K562 (cell line): ENCODE measurements at regions not wholly inside any gene's neighbourhood (a gene's known extent, or its start where the extent isn't known, plus 50 kb on each side); places are given as distances from the start of the nearest gene placed in this dataset.

Source experiments
- ATAC-seq: fragments of 200-7000 bp; cut with Tn5 transposase; 3 replicates; pipeline ENCODE4 v1.9.1; 2020; ENCODE audit warnings: moderate library complexity
- BruUV-seq: library from RNA; stranded (reverse); fragments of 400-500 nt; replicated peaks from 2 replicates; lab custom pipeline; 2021; lab: Mats Ljungman, UMichigan
- CTCF ChIA-PET: fragments of 300-600 bp; formaldehyde crosslinking; extraction: SDS; loops from one replicate; lab custom pipeline; 2021; ENCODE audit warnings: low intra/inter-chr PET ratio; lab: Yijun Ruan, JAX
- POLR2A ChIA-PET: fragments of 300-600, 350-650 bp; sonication (Branson Sonifier 250); formaldehyde crosslinking; extraction: SDS; loops from one replicate; lab custom pipeline; 2021; ENCODE audit warnings: antibody characterized with exemption, inconsistent platforms; lab: Yijun Ruan, JAX
- DNase-seq, 4 experiments: peaks; one replicate each; pipeline versions ENCODE4 v3.0.0 to v3.0.0-alpha.2; 2011 to 2018; ENCODE audit warnings: low spot score in 3 of 4, mixed read lengths in 3 of 4; ENCODE audit errors: extremely low read depth in 1 of 4
- FAIRE-seq: peaks from 2 replicates; lab custom pipeline; 2011; peaks lifted over from hg19 to GRCh38; lab: Jason Lieb, UNC
- H2AFZ ChIP-seq: 2 replicates; pipeline ENCODE4 v1.6.0; 2011; ENCODE audit warnings: low read depth, low read length, control low read depth, inconsistent platforms
- H3K27ac ChIP-seq: fragments of 200-600 bp; 3 replicates; pipeline ENCODE4 v1.8.0; 2011; ENCODE audit warnings: low read depth, mild to moderate bottlenecking, control low read depth, inconsistent platforms, low read length, moderate library complexity, mixed read lengths; ENCODE audit errors: extremely low read depth
- H3K27me3 ChIP-seq, 2 experiments: fragments of 300-600 bp in 1 of 2; 2 replicates in 1 of 2; 3 replicates in 1 of 2; pipeline versions ENCODE4 v1.6.0 to v1.8.0; 2011; ENCODE audit warnings: inconsistent platforms in 2 of 2, low read length in 2 of 2, mild to moderate bottlenecking in 1 of 2, mixed read lengths in 1 of 2, moderate library complexity in 1 of 2; ENCODE audit not compliant: control insufficient read depth in 2 of 2, insufficient read depth in 2 of 2
- H3K36me3 ChIP-seq: fragments of 300-600 bp; 3 replicates; pipeline ENCODE4 v1.8.0; 2011; ENCODE audit warnings: mild to moderate bottlenecking, low read length, inconsistent platforms; ENCODE audit not compliant: control insufficient read depth, insufficient read depth
- H3K4me1 ChIP-seq, 2 experiments: fragments of 200-600 bp in 1 of 2; replicated peaks in 1 of 2; 2 replicates in 1 of 2; 3 replicates in 1 of 2; pipeline versions ENCODE4 v1.5.1 to v1.8.0; 2011; ENCODE audit warnings: inconsistent platforms in 2 of 2, low read length in 2 of 2, mild to moderate bottlenecking in 1 of 2, mixed read lengths in 1 of 2, moderate library complexity in 1 of 2; ENCODE audit not compliant: control insufficient read depth in 2 of 2, insufficient read depth in 2 of 2
- H3K4me2 ChIP-seq: 2 replicates; pipeline ENCODE4 v1.6.1; 2011; ENCODE audit warnings: low read length, control low read depth, inconsistent platforms, mixed read lengths; ENCODE audit not compliant: insufficient read depth
- H3K4me3 ChIP-seq: fragments of 200-600 bp; sonication (generic), shearing (Covaris generic); 2 replicates; pipeline ENCODE4 v1.5.1; 2016; ENCODE audit warnings: control low read depth, inconsistent platforms
- H3K79me2 ChIP-seq: fragments of 200-600 bp; 3 replicates; pipeline ENCODE4 v1.8.0; 2011; ENCODE audit warnings: low read length, inconsistent platforms; ENCODE audit not compliant: control insufficient read depth, insufficient read depth
- H3K9ac ChIP-seq, 2 experiments: 2 replicates each; pipeline versions ENCODE4 v1.6.0 to v1.6.1; 2011; ENCODE audit warnings: low read depth in 2 of 2, low read length in 2 of 2, control low read depth in 1 of 2, inconsistent platforms in 1 of 2, mild to moderate bottlenecking in 1 of 2, mixed read lengths in 1 of 2; ENCODE audit not compliant: insufficient read depth in 1 of 2
- H3K9me1 ChIP-seq: one replicate; pipeline ENCODE4 v1.6.0; 2011; ENCODE audit warnings: inconsistent platforms, mild to moderate bottlenecking, low read length, moderate library complexity; ENCODE audit not compliant: control insufficient read depth, insufficient read depth
- H3K9me3 ChIP-seq: replicated peaks from 2 replicates; pipeline ENCODE4 v1.5.1; 2011; ENCODE audit warnings: low read depth, low read length, inconsistent platforms; ENCODE audit not compliant: control insufficient read depth, insufficient read depth
- H4K20me1 ChIP-seq: replicated peaks from 2 replicates; pipeline ENCODE4 v1.6.1; 2011; ENCODE audit warnings: low read length, inconsistent platforms, mixed read lengths; ENCODE audit not compliant: control insufficient read depth, insufficient read depth
- CTCF ChIP-seq, 3 experiments: IDR thresholded peaks in 2 of 3; conservative IDR thresholded peaks in 1 of 3; 2 replicates each; pipeline ENCODE4 v1.5.1; 2011 to 2012; ENCODE audit warnings: low read length in 3 of 3, mild to moderate bottlenecking in 3 of 3, control low read depth in 2 of 3, improper control_type of control experiment in 1 of 3, inconsistent platforms in 1 of 3, low read depth in 1 of 3, mixed read lengths in 1 of 3, moderate library complexity in 1 of 3; ENCODE audit not compliant: insufficient read depth in 2 of 3
- DNMT1 ChIP-seq: fragments of 450-650 bp; IDR thresholded peaks from 2 replicates; pipeline ENCODE4 v1.6.1; 2016; ENCODE audit warnings: antibody characterized with exemption, mild to moderate bottlenecking
- GATAD2A ChIP-seq: fragments of 450-650 bp; IDR thresholded peaks from 2 replicates; pipeline ENCODE4 v1.6.1; 2017
- KAT7 ChIP-seq: sonication (generic); formaldehyde crosslinking; IDR thresholded peaks from 2 replicates; pipeline ENCODE4 v1.8.0; 2022; ENCODE audit warnings: missing genetic modification reagents, mild to moderate bottlenecking, borderline replicate concordance
- PURB ChIP-seq: sonication (generic); formaldehyde crosslinking; IDR thresholded peaks from 2 replicates; pipeline ENCODE4 v1.9.0; 2021; ENCODE audit warnings: low read depth, mild to moderate bottlenecking, missing genetic modification reagents
- SMARCA5 ChIP-seq: fragments of 450-650 bp; IDR thresholded peaks from 2 replicates; pipeline ENCODE4 v1.6.1; 2016
- SPI1 ChIP-seq: IDR thresholded peaks from 2 replicates; pipeline ENCODE4 v1.6.1; 2011; ENCODE audit warnings: low read depth, low read length, control low read depth, borderline replicate concordance
- SREBF1 ChIP-seq: fragments of 150-350 bp; IDR thresholded peaks from 2 replicates; pipeline ENCODE4 v1.6.1; 2014; ENCODE audit warnings: antibody characterized with exemption, low read depth, low read length, borderline replicate concordance
- SRSF3 ChIP-seq: fragments of 200-400 bp; formaldehyde crosslinking; IDR thresholded peaks from 2 replicates; pipeline ENCODE4 v1.6.1; 2016; ENCODE audit warnings: mild to moderate bottlenecking, low read length, moderate library complexity; ENCODE audit not compliant: insufficient read depth
- TAF7 ChIP-seq: fragments of 450-650 bp; IDR thresholded peaks from 2 replicates; pipeline ENCODE4 v1.6.1; 2016; ENCODE audit warnings: missing genetic modification characterization, missing compliant biosample characterization
- TEAD4 ChIP-seq, 2 experiments: sonication (generic) in 1 of 2; formaldehyde crosslinking in 1 of 2; IDR thresholded peaks; 2 replicates each; pipeline versions ENCODE4 v1.6.1 to v1.8.0; 2012 to 2022; ENCODE audit warnings: borderline replicate concordance in 1 of 2, inconsistent platforms in 1 of 2, low read length in 1 of 2, mild to moderate bottlenecking in 1 of 2, missing genetic modification reagents in 1 of 2
- ZBTB17 ChIP-seq: fragments of 450-650 bp; formaldehyde crosslinking; IDR thresholded peaks from 2 replicates; pipeline ENCODE4 v1.4.0; 2020; ENCODE audit warnings: mild to moderate bottlenecking
- ZFP36 ChIP-seq: fragments of 150-350 bp; IDR thresholded peaks from 2 replicates; pipeline ENCODE4 v1.6.1; 2018; ENCODE audit warnings: low read length, low read depth; ENCODE audit not compliant: partially characterized antibody
- ZNF408 ChIP-seq: fragments of 250-450 bp; sonication (Bioruptor Pico); IDR thresholded peaks from 2 replicates; pipeline ENCODE4 v1.4.0; 2020; ENCODE audit warnings: low read depth, mild to moderate bottlenecking, moderate library complexity
- WGBS: fragments of 100-300 bp; shearing (Covaris generic); methylation state at CpG from one replicate; pipeline ENCODE4 v1.1.6; 2016; ENCODE audit warnings: low coverage, mixed read lengths; ENCODE audit not compliant: insufficient coverage; ENCODE audit errors: missing lambda C conversion rate; 5-methylcytosine and 5-hydroxymethylcytosine counted together
- in situ Hi-C: fragments of 300-500 bp; cut with MboI; formaldehyde crosslinking; loops from 4 replicates; pipeline ENCODE4 v1.15.0; 2018; ENCODE audit warnings: inconsistent platforms, mixed read lengths
- intact Hi-C: fragments of 100-400 bp; cut with micrococcal nuclease; formaldehyde crosslinking; loops from 2 replicates; pipeline ENCODE4 v1.14.2; 2022

GRCh38 chr2:11017921-11018320 is 106.2 kb downstream of the KCNF1 start:
- Histone ChIP-seq H3K27ac (no peak overlapping the region), H3K9me3 (no peaks in the 10 kb centered on the region), H3K9me1 (no peaks in the 10 kb centered on the region), H3K9ac (no peak overlapping the region), H2AFZ (no peak overlapping the region), H3K27me3 (peaks cover 0 to 33% of the 10 kb centered on the region in 2 experiments; a peak in 4 of 5 replicates), H3K36me3 (no peaks in the 10 kb centered on the region), H3K4me3 (no peak overlapping the region), H3K79me2 (no peaks in the 10 kb centered on the region), H4K20me1 (no peaks in the 10 kb centered on the region), H3K4me1 (no peaks in the 10 kb centered on the region; a peak in 1 of 5 replicates), H3K4me2 (no peak overlapping the region)
- in situ Hi-C loops (no loop called here), intact Hi-C loops (no loop called here)
- WGBS, result 0% methylated on average over 7 of the region's 8 CpGs
- BruUV-seq, result no TSS peak
- TF ChIP-seq GATAD2A (no peak), TEAD4 (IDR thresholded peaks at IDR 0.05; ENCODE audit: low read length) (no peak), TEAD4 (CRISPR knock-in tag; IDR thresholded peaks at IDR 0.05; ENCODE audit: borderline replicate concordance) (no peak), SPI1 (no peak), SRSF3 (no peak), TAF7 (tag) (no peak), ZBTB17 (CRISPR knock-in tag) (no peak), SREBF1 (no peak), ZNF408 (CRISPR knock-in tag) (no peak), DNMT1 (no peak), CTCF (IDR thresholded peaks at IDR 0.05 in 2 of 3, conservative IDR thresholded peaks at IDR 0.05 in 1 of 3; ENCODE audit: insufficient read depth in 2 of 3, low read depth in 1 of 3, low read length in 3 of 3) (no peak), ZFP36 (no peak), KAT7 (CRISPR knock-in tag) (no peak), PURB (no peak), SMARCA5 (no peak)
- ATAC-seq (no peak), FAIRE-seq (no peak), DNase-seq (no peak)
- POLR2A ChIA-PET, result no interaction called here
- CTCF ChIA-PET, result interaction anchor here (0.6 kb wide), 1 partner anchor 14 kb away, joined by 3 read pairs; no protein-coding TSS in a partner anchor
